ENCODE measurements at regions not wholly inside any gene's neighbourhood (a gene's known extent, or its start where the extent isn't known, plus 50 kb on each side); places are given as distances from the start of the nearest gene placed in this dataset.
A peak's percentile ranks its signal among the peaks of the same experiment; 100 is the strongest.

GRCh38 chr1:114206392-114206791, 52.7 kb upstream of the SYT6 start (continued):
- TF ChIP-seq PRDM4 (tag by site-specific recombination; IDR thresholded peaks at IDR 0.05) (no peak), PRDM1 (tag by site-specific recombination; IDR thresholded peaks at IDR 0.05) (no peak), ZNF37A (tag by site-specific recombination; IDR thresholded peaks at IDR 0.05) (no peak), ZNF18 (tag by site-specific recombination; IDR thresholded peaks at IDR 0.05) (no peak)
- TF ChIP-seq, protein P1, sequence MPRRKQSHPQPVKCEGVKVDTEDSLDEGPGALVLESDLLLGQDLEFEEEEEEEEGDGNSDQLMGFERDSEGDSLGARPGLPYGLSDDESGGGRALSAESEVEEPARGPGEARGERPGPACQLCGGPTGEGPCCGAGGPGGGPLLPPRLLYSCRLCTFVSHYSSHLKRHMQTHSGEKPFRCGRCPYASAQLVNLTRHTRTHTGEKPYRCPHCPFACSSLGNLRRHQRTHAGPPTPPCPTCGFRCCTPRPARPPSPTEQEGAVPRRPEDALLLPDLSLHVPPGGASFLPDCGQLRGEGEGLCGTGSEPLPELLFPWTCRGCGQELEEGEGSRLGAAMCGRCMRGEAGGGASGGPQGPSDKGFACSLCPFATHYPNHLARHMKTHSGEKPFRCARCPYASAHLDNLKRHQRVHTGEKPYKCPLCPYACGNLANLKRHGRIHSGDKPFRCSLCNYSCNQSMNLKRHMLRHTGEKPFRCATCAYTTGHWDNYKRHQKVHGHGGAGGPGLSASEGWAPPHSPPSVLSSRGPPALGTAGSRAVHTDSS (tag by site-specific recombination; IDR thresholded peaks at IDR 0.05) = no peak

DNA sequence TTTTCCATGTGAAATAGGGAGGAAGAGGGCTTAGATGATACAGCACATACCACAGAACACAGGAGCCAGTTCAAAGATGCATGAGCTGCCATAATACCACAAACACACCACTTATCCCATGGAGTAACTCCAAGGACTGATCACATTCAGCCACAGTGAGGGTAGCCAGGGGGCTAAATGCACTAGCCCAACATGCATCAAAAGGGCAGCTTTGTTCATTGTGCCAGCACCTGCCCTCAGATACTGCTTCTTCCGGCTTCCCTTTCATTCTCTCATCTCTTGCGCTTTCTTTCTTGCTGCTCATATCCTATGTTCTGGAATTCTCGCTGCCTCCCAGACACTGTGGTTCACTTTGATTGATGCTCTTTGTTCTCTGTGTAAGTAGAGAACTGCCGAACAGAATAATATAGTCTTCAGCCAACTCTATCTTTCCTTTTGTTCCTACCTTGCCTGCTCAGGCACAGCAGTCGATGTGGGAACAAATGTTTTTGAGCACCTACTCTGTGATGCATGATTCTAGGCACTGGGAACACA, 50.0 kb upstream of the SYT6 start:
- no peak overlapping the region for H3K27ac ChIP-seq (ENCODE audit: extremely low read depth, low read depth, low read length)
- no peaks in the 10 kb centered on the region for H3K4me1 ChIP-seq (ENCODE audit: control insufficient read depth, insufficient read depth, low read length)
- CTCF ChIA-PET = interaction anchor here (1.7 kb wide), 1 partner anchor 79 kb away, joined by 8 read pairs; no protein-coding TSS in a partner anchor
- TF ChIP-seq ZBTB17 (tag by site-specific recombination; IDR thresholded peaks at IDR 0.05) (0 out of 2 replicates have a peak, but pooled peaks have one; percentile 22), ZNF239 (tag by site-specific recombination; IDR thresholded peaks at IDR 0.05) (no peak)
- no peak overlapping the region for H3K4me3 ChIP-seq (ENCODE audit: low read depth, low read length)
- POLR2A ChIA-PET = no interaction called here
- H3K9me3 ChIP-seq (ENCODE audit: control insufficient read depth, insufficient read depth, low read depth, low read length) = no peaks in the 10 kb centered on the region
- no peaks in the 10 kb centered on the region for H3K36me3 ChIP-seq (ENCODE audit: control insufficient read depth in 2 of 2, insufficient read depth in 1 of 2, low read length in 2 of 2)

Measured in HEK293 (cell line).